Endodermal cell (in vitro differentiated cells): ENCODE measurements at regions not wholly inside any gene's neighbourhood (a gene's known extent, or its start where the extent isn't known, plus 50 kb on each side); places are given as distances from the start of the nearest gene placed in this dataset.
"Not testable (repeated sequence)": the region's sequence is repeated elsewhere in the genome, so short reads cannot be mapped to it uniquely, and the experiment has no call there.

Experiments
- DNase-seq: peaks from one replicate; pipeline ENCODE4 v3.0.0-alpha.2; 2017
- H3K27ac ChIP-seq: 2 replicates; pipeline ENCODE4 v1.5.1; 2013; ENCODE audit warnings: mild to moderate bottlenecking, low read depth, low read length, moderate library complexity
- H3K27me3 ChIP-seq: 2 replicates; pipeline ENCODE4 v1.6.1; 2013; ENCODE audit warnings: mild to moderate bottlenecking, low read length, moderate library complexity; ENCODE audit not compliant: insufficient read depth, control insufficient read depth, poor library complexity, severe bottlenecking
- H3K36me3 ChIP-seq: 2 replicates; pipeline ENCODE4 v1.7.0; 2013; ENCODE audit warnings: mild to moderate bottlenecking, low read length, moderate library complexity; ENCODE audit not compliant: control insufficient read depth, insufficient read depth
- H3K4me1 ChIP-seq: one replicate; pipeline ENCODE4 v1.7.0; 2013; ENCODE audit warnings: low read length; ENCODE audit not compliant: control insufficient read depth, insufficient read depth
- H3K4me3 ChIP-seq: 2 replicates; pipeline ENCODE4 v1.5.1; 2013; ENCODE audit warnings: mild to moderate bottlenecking, low read length, moderate library complexity
- H3K9ac ChIP-seq: 2 replicates; pipeline ENCODE4 v1.6.1; 2013; ENCODE audit warnings: mild to moderate bottlenecking, low read length, moderate library complexity; ENCODE audit not compliant: poor library complexity, severe bottlenecking; ENCODE audit errors: extremely low read depth
- H3K9me3 ChIP-seq: 2 replicates; pipeline ENCODE4 v1.6.1; 2013; ENCODE audit warnings: mild to moderate bottlenecking, low read length, moderate library complexity; ENCODE audit not compliant: control insufficient read depth
- H3K27ac Mint-ChIP-seq: 2 replicates; pipeline ENCODE4 v1.8.0; 2020; ENCODE audit warnings: mixed read lengths
- H3K27me3 Mint-ChIP-seq: 2 replicates; pipeline ENCODE4 v1.8.0; 2021; ENCODE audit warnings: mild to moderate bottlenecking, mixed read lengths; ENCODE audit not compliant: insufficient read depth
- H3K36me3 Mint-ChIP-seq: 2 replicates; pipeline ENCODE4 v1.8.0; 2020; ENCODE audit warnings: low read depth, mixed read lengths
- H3K4me1 Mint-ChIP-seq: 2 replicates; pipeline ENCODE4 v1.8.0; 2020; ENCODE audit warnings: mixed read lengths
- H3K4me3 Mint-ChIP-seq: 2 replicates; pipeline ENCODE4 v1.8.0; 2020; ENCODE audit warnings: mild to moderate bottlenecking, moderate library complexity, mixed read lengths
- H3K9me3 Mint-ChIP-seq: 2 replicates; pipeline ENCODE4 v1.8.0; 2020; ENCODE audit warnings: mild to moderate bottlenecking, mixed read lengths
- WGBS, 2 experiments: methylation state at CpG; one replicate each; pipeline versions ENCODE4 v1.1.5 to v1.1.7; 2013; ENCODE audit warnings: missing lambda C conversion rate in 2 of 2, mixed read lengths in 1 of 2; ENCODE audit not compliant: insufficient coverage in 1 of 2, insufficient read length in 1 of 2; 5-methylcytosine and 5-hydroxymethylcytosine counted together
- TF ChIP-seq, protein P1 (sequence below): fragments of 200-600 bp; sonication (generic); conservative IDR thresholded peaks from 2 replicates; pipeline ENCODE4 v1.5.0; 2021; ENCODE audit warnings: antibody characterized with exemption, mild to moderate bottlenecking

- H3K4me1 Mint-ChIP-seq, result peaks cover 25% of the 10 kb centered on the region
- no peak overlapping the region for H3K9ac ChIP-seq
- no peaks in the 10 kb centered on the region for H3K9me3 ChIP-seq
- no peak for DNase-seq
- no peak overlapping the region for H3K4me3 Mint-ChIP-seq
- TF ChIP-seq, protein P1, sequence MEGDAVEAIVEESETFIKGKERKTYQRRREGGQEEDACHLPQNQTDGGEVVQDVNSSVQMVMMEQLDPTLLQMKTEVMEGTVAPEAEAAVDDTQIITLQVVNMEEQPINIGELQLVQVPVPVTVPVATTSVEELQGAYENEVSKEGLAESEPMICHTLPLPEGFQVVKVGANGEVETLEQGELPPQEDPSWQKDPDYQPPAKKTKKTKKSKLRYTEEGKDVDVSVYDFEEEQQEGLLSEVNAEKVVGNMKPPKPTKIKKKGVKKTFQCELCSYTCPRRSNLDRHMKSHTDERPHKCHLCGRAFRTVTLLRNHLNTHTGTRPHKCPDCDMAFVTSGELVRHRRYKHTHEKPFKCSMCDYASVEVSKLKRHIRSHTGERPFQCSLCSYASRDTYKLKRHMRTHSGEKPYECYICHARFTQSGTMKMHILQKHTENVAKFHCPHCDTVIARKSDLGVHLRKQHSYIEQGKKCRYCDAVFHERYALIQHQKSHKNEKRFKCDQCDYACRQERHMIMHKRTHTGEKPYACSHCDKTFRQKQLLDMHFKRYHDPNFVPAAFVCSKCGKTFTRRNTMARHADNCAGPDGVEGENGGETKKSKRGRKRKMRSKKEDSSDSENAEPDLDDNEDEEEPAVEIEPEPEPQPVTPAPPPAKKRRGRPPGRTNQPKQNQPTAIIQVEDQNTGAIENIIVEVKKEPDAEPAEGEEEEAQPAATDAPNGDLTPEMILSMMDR, result no peak
- peaks cover 10% of the 10 kb centered on the region for H3K4me1 ChIP-seq
- peak overlapping the region; percentile 50 for H3K27ac ChIP-seq
- peaks cover 3% of the 10 kb centered on the region for H3K9me3 Mint-ChIP-seq
- H3K27me3 Mint-ChIP-seq, result no peaks in the 10 kb centered on the region
- H3K36me3 Mint-ChIP-seq, result no peaks in the 10 kb centered on the region
- no peak overlapping the region for H3K4me3 ChIP-seq
- H3K36me3 ChIP-seq, result no peaks in the 10 kb centered on the region
- 78 to 88% methylated on average over 1 to 2 of the region's 2 CpGs for WGBS, 2 experiments
- H3K27ac Mint-ChIP-seq, result peak overlapping the region; percentile 43
- no peaks in the 10 kb centered on the region for H3K27me3 ChIP-seq
Observed at GRCh38 chr20:52031206-52031562, 160.4 kb downstream of the ZFP64 start.

DNA sequence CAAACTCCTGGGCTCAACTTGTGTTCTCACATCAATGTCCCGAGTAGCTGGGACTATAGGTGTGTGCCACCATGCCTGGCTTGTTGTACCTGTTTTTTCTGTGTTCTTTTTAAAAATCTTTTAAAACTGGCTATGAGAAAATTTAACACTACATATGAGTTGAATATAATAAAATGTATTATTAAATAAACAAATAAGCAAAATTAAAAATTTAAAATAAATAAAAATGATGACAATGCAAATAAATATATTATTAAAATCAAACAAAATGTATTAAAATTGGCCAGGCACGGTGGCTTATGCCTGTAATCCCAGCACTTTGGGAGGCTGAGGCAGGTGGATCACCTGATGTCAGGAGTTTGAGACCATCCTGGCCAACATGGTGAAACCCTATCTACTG, 162.4 kb downstream of the ZFP64 start:
- H3K4me3 Mint-ChIP-seq, H3K27ac ChIP-seq, DNase-seq, H3K4me3 ChIP-seq, H3K36me3 ChIP-seq, H3K9me3 Mint-ChIP-seq, H3K9me3 ChIP-seq, H3K27me3 Mint-ChIP-seq, H3K36me3 Mint-ChIP-seq, H3K9ac ChIP-seq, H3K27me3 ChIP-seq, H3K27ac Mint-ChIP-seq, H3K4me1 ChIP-seq: not testable (repeated sequence)
- 97 to 100% methylated on average over 1 to 2 of the region's 2 CpGs for WGBS, 2 experiments
- peaks cover 25% of the 10 kb centered on the region for H3K4me1 Mint-ChIP-seq

DNA sequence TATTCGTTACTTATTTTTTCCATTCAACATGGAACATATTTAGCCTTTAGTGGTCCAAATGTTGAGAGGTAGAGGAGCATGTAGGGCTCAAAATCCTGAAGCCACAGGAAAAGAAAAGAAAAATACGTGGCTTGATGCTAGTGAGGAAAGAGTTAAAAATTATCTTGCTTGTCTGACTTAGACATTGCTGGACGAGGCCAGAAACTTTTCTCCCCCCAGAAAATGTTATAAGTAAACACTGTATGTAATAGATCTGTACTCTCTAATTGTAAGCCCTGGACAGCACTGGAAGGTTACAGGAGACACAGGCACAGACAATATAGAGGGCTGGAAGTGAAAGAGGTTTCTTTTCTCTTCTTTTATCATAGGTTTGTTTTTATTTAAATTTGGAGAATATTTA, 165.6 kb downstream of the ZFP64 start:
- Mint-ChIP-seq H3K4me1 (peaks cover 16% of the 10 kb centered on the region), H3K9me3 (no peaks in the 10 kb centered on the region), H3K27me3 (no peaks in the 10 kb centered on the region), H3K36me3 (no peaks in the 10 kb centered on the region), H3K4me3 (no peak overlapping the region), H3K27ac (no peak overlapping the region)
- Histone ChIP-seq H3K4me3 (no peak overlapping the region), H3K4me1 (no peaks in the 10 kb centered on the region), H3K36me3 (no peaks in the 10 kb centered on the region), H3K9ac (no peak overlapping the region), H3K9me3 (no peaks in the 10 kb centered on the region), H3K27me3 (no peaks in the 10 kb centered on the region), H3K27ac (no peak overlapping the region)
- DNase-seq, result no peak
- TF ChIP-seq, protein P1, result no peak
- 50 to 90% methylated on average over 2 to 3 of the region's 3 CpGs for WGBS, 2 experiments

DNA sequence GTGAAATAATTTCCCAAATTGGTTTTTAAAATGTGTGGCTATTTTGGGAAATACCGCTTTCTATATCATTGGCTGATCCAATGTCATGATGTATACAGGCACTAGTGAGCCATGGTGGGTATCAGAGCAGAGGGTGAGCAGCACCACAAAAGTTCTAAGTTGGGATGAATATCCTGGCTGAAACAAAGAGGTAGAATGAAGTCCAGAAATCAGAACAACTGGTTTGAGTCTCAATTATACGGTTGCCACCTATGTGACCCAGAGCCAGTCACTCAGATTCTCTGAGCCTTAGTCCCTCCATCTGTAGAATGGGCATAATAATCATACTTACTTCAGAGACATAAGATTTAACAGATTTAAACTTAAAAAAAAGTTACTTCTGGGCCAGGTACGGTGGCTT, 172.3 kb downstream of the ZFP64 start:
- no peak for DNase-seq
- H3K9ac ChIP-seq, result no peak overlapping the region
- no peaks in the 10 kb centered on the region for H3K36me3 ChIP-seq
- no peak overlapping the region for H3K27ac Mint-ChIP-seq
- no peaks in the 10 kb centered on the region for H3K36me3 Mint-ChIP-seq
- WGBS, 2 experiments, result 95 to 96% methylated on average over 3 of the region's 3 CpGs
- no peaks in the 10 kb centered on the region for H3K27me3 ChIP-seq
- no peaks in the 10 kb centered on the region for H3K27me3 Mint-ChIP-seq
- H3K4me3 ChIP-seq, result no peak overlapping the region
- peaks cover 19% of the 10 kb centered on the region for H3K4me1 Mint-ChIP-seq
- TF ChIP-seq, protein P1, result no peak
- H3K9me3 Mint-ChIP-seq, result no peaks in the 10 kb centered on the region
- H3K9me3 ChIP-seq, result no peaks in the 10 kb centered on the region
- no peak overlapping the region for H3K27ac ChIP-seq
- peaks cover 4% of the 10 kb centered on the region for H3K4me1 ChIP-seq
- no peak overlapping the region for H3K4me3 Mint-ChIP-seq
